ENCODE measurements at regions not wholly inside any gene's neighbourhood (a gene's known extent, or its start where the extent isn't known, plus 50 kb on each side); places are given as distances from the start of the nearest gene placed in this dataset.

DNA sequence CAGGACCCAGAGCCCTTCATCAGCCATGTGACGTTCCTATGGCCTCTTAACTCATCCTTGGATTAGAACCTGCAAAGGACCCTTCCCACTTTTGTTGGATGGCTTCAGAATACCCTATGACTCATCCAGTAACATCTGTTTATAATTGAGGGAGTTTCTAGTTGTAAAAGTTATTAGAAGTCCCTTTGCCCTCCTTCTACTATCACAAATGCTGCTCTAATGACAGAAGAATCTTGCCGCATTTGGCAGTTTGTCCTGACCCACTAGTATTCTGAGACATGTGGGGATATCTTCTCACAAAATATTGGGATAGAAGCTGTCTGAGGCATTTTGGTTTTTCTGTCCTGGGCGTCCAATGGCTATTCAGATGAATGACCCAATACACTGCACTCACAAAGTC, 251.8 kb upstream of the TMEM72 start:
- TF ChIP-seq CTCF (IDR thresholded peaks at IDR 0.05; ENCODE audit: low read depth, low read length, poor library complexity, severe bottlenecking) (no peak), EZH2phosphoT487 (IDR thresholded peaks at IDR 0.05; ENCODE audit: borderline replicate concordance, low read length) (no peak)

Measured in DOHH2 (cell line).